Loucy (cell line): ENCODE measurements at regions not wholly inside any gene's neighbourhood (a gene's known extent, or its start where the extent isn't known, plus 50 kb on each side); places are given as distances from the start of the nearest gene placed in this dataset.

Experiments
- H2AFZ ChIP-seq: fragments of 200-600 bp; sonication (generic); 2 replicates; pipeline ENCODE4 v1.6.0; 2016; ENCODE audit warnings: antibody characterized with exemption, mild to moderate bottlenecking, low read length, moderate library complexity
- H3F3A ChIP-seq: fragments of 200-600 bp; 2 replicates; pipeline ENCODE4 v1.6.0; 2016; ENCODE audit warnings: antibody characterized with exemption, low read depth, mild to moderate bottlenecking
- H3K27me3 ChIP-seq: fragments of 200-600 bp; sonication (generic); 2 replicates; pipeline ENCODE4 v1.6.1; 2014; ENCODE audit warnings: low read length, mild to moderate bottlenecking; ENCODE audit not compliant: insufficient read depth, poor library complexity, severe bottlenecking
- H3K36me3 ChIP-seq: fragments of 200-600 bp; sonication (generic); 2 replicates; pipeline ENCODE4 v1.6.1; 2016; ENCODE audit warnings: low read length; ENCODE audit not compliant: insufficient read depth
- H3K4me1 ChIP-seq: fragments of 200-600 bp; sonication (generic); 2 replicates; pipeline ENCODE4 v1.5.1; 2014; ENCODE audit warnings: low read length, mild to moderate bottlenecking; ENCODE audit not compliant: insufficient read depth, poor library complexity, severe bottlenecking
- H3K4me2 ChIP-seq: fragments of 200-600 bp; sonication (generic); 2 replicates; pipeline ENCODE4 v1.6.0; 2014; ENCODE audit warnings: antibody characterized with exemption, low read length, low read depth, mild to moderate bottlenecking; ENCODE audit not compliant: poor library complexity, severe bottlenecking
- H3K4me3 ChIP-seq: fragments of 200-600 bp; sonication (generic); 2 replicates; pipeline ENCODE4 v1.5.1; 2014; ENCODE audit warnings: low read length, mild to moderate bottlenecking, mixed read lengths; ENCODE audit not compliant: poor library complexity, severe bottlenecking
- H3K79me2 ChIP-seq: fragments of 200-600 bp; sonication (generic); 2 replicates; pipeline ENCODE4 v1.6.1; 2014; ENCODE audit warnings: low read length; ENCODE audit not compliant: insufficient read depth
- H3K9ac ChIP-seq: fragments of 200-600 bp; sonication (generic); 2 replicates; pipeline ENCODE4 v1.6.0; 2014; ENCODE audit warnings: mild to moderate bottlenecking, low read depth, low read length, moderate library complexity; ENCODE audit not compliant: poor library complexity, severe bottlenecking
- H3K9me2 ChIP-seq: fragments of 200-600 bp; sonication (generic); replicated peaks from 2 replicates; pipeline ENCODE4 v1.6.1; 2016; ENCODE audit warnings: low read depth, low read length, mixed read lengths
- H3K9me3 ChIP-seq: fragments of 200-600 bp; sonication (generic); 2 replicates; pipeline ENCODE4 v1.6.1; 2014; ENCODE audit warnings: mild to moderate bottlenecking, antibody characterized with exemption, low read length, low read depth; ENCODE audit not compliant: insufficient read depth
- H4K20me1 ChIP-seq: fragments of 200-600 bp; sonication (generic); 2 replicates; pipeline ENCODE4 v1.6.0; 2014; ENCODE audit warnings: antibody characterized with exemption, low read length, mild to moderate bottlenecking; ENCODE audit not compliant: insufficient read depth, poor library complexity, severe bottlenecking
- EZH2phosphoT487 ChIP-seq: fragments of 200-600 bp; IDR thresholded peaks from 2 replicates; pipeline ENCODE4 v1.6.1; 2018; ENCODE audit warnings: antibody characterized with exemption, mild to moderate bottlenecking, moderate library complexity, borderline replicate concordance
- TF ChIP-seq, protein P1 (sequence below): fragments of 200-600 bp; sonication (generic); conservative IDR thresholded peaks from 2 replicates; pipeline ENCODE4 v1.5.1; 2014; ENCODE audit warnings: mild to moderate bottlenecking, antibody characterized with exemption, low read length

DNA sequence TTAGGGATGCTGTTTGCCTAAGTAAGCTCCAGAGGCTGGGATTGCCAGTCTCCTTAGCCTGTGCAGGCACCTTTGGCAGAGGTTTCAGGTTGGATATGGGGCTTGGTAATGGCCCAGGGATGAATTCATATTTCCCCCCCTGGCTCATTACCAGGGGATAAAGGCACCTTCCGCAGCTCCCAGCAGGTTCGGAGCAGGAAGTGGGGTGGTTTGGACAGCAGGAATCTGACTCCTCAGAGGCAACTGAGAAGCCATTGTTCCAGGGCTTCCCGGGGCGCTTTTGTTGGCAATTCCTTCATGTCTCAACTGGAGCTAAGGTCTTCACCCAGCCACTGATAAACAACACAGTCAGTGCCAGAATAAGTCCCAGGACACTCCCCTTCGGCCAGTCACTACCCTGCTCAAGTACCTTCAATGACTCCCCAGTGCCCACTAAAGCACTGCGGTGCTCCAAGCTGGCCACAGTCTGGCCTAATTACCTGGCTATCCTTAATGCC, 85.3 kb upstream of the SLC6A6 start:
- no peaks in the 10 kb centered on the region for H3K4me1 ChIP-seq
- no peaks in the 10 kb centered on the region for H4K20me1 ChIP-seq
- no peak overlapping the region for H2AFZ ChIP-seq
- H3K4me2 ChIP-seq: no peak overlapping the region
- no peak overlapping the region for H3K4me3 ChIP-seq
- no peaks in the 10 kb centered on the region for H3K79me2 ChIP-seq
- H3K9ac ChIP-seq: no peak overlapping the region
- no peak for TF ChIP-seq EZH2phosphoT487
- TF ChIP-seq, protein P1, sequence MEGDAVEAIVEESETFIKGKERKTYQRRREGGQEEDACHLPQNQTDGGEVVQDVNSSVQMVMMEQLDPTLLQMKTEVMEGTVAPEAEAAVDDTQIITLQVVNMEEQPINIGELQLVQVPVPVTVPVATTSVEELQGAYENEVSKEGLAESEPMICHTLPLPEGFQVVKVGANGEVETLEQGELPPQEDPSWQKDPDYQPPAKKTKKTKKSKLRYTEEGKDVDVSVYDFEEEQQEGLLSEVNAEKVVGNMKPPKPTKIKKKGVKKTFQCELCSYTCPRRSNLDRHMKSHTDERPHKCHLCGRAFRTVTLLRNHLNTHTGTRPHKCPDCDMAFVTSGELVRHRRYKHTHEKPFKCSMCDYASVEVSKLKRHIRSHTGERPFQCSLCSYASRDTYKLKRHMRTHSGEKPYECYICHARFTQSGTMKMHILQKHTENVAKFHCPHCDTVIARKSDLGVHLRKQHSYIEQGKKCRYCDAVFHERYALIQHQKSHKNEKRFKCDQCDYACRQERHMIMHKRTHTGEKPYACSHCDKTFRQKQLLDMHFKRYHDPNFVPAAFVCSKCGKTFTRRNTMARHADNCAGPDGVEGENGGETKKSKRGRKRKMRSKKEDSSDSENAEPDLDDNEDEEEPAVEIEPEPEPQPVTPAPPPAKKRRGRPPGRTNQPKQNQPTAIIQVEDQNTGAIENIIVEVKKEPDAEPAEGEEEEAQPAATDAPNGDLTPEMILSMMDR: no peak
- no peaks in the 10 kb centered on the region for H3K9me3 ChIP-seq
- H3K9me2 ChIP-seq: no peaks in the 10 kb centered on the region
- H3K27me3 ChIP-seq: peaks cover 62% of the 10 kb centered on the region
- H3K36me3 ChIP-seq: no peaks in the 10 kb centered on the region
- no peaks in the 10 kb centered on the region for H3F3A ChIP-seq

DNA sequence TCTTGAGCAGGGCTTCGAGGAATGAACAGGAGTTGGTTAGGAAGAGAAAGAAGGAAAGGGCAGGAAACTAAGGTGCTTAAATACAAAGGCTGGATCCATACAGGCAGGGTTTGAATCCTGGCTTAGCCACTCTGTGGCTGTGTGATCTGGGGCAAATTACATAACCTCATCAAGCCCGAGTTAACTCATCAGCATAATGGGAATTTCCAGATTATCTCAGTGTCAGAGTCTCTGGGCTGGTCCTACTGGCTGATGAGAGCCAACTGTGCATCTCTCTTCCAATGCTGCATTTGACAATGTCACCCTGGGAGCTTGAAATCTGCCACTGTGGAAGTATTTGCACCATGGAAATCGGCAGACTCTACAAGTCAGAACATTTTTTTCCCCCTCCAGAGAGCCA, 83.8 kb upstream of the SLC6A6 start:
- no peaks in the 10 kb centered on the region for H3K9me3 ChIP-seq
- no peak overlapping the region for H2AFZ ChIP-seq
- no peak overlapping the region for H3K4me3 ChIP-seq
- no peaks in the 10 kb centered on the region for H3K4me1 ChIP-seq
- H3K9me2 ChIP-seq: no peaks in the 10 kb centered on the region
- no peak overlapping the region for H3K4me2 ChIP-seq
- H3K79me2 ChIP-seq: no peaks in the 10 kb centered on the region
- TF ChIP-seq, protein P1: no peak
- TF ChIP-seq EZH2phosphoT487: no peak
- no peaks in the 10 kb centered on the region for H4K20me1 ChIP-seq
- no peaks in the 10 kb centered on the region for H3F3A ChIP-seq
- peaks cover 48% of the 10 kb centered on the region for H3K27me3 ChIP-seq
- no peaks in the 10 kb centered on the region for H3K36me3 ChIP-seq
- H3K9ac ChIP-seq: no peak overlapping the region

DNA sequence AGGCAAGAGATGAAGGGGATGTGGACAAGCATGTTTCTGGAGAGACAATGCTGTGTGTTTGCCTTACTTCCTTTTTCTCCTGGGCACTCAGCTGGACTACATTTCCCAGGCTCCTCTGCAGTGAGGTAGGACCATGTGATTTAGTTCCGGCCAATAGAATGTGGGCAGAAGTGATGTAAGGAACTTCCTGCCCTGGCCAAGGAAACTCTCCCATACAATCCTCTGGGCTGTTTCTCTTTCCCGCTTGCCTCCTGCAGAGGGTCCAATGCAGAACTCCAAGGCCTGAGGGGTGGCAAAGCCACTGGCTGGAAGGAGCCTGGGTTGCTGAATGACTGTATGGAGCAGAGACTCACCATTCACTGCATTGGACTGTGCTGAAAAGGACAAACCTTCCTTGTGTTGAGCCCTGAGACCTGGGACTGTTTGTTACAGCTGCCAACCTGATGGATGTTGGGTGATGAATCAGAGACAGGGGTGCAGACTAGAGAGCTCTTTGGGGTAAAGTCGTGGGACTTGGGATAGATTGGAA, 82.7 kb upstream of the SLC6A6 start:
- Histone ChIP-seq H3K9me3 (no peaks in the 10 kb centered on the region), H3K4me1 (no peaks in the 10 kb centered on the region), H3K27me3 (peaks cover 37% of the 10 kb centered on the region), H3K36me3 (no peaks in the 10 kb centered on the region), H3K9ac (no peak overlapping the region), H3K4me3 (peak overlapping the region; percentile 58), H3K79me2 (no peaks in the 10 kb centered on the region), H3F3A (no peaks in the 10 kb centered on the region), H3K4me2 (peak overlapping the region; percentile 50), H4K20me1 (no peaks in the 10 kb centered on the region), H3K9me2 (no peaks in the 10 kb centered on the region), H2AFZ (peak overlapping the region; percentile 83)
- TF ChIP-seq, protein P1: no peak
- TF ChIP-seq EZH2phosphoT487: no peak
